ENCODE measurements at regions not wholly inside any gene's neighbourhood (a gene's known extent, or its start where the extent isn't known, plus 50 kb on each side); places are given as distances from the start of the nearest gene placed in this dataset.
"Not testable (repeated sequence)": the region's sequence is repeated elsewhere in the genome, so short reads cannot be mapped to it uniquely, and the experiment has no call there.

DNA sequence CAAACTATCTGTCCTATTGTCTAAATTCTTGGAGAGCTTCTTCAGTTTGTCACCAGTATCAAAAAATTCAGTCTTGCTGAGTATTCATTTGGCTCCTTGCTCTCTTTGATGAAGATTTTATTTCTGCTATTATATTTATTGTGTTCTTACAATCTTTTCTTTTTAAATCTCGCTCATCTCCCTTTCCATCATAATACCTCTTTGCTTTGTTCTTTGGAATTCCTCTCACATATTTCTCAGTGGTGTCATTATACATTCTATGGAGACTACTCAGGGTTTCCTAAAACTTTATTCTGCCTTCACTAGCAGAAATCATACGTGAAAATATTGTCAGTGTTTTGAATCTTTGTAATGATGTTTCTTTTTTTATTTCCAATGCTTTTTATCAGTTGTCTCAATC is 445.2 kb upstream of the ID4 start:
- no peak for DNase-seq
- no peak overlapping the region for H3K4me3 Mint-ChIP-seq
- H3K27ac Mint-ChIP-seq = no peak overlapping the region
- no peaks in the 10 kb centered on the region for H3K4me1 Mint-ChIP-seq
- H3K9me3 Mint-ChIP-seq = no peaks in the 10 kb centered on the region
- H3K27me3 Mint-ChIP-seq (ENCODE audit: low read depth, poor library complexity) = no peaks in the 10 kb centered on the region
- no peaks in the 10 kb centered on the region for H3K36me3 Mint-ChIP-seq (ENCODE audit: low read depth)
- TF ChIP-seq, protein P1, sequence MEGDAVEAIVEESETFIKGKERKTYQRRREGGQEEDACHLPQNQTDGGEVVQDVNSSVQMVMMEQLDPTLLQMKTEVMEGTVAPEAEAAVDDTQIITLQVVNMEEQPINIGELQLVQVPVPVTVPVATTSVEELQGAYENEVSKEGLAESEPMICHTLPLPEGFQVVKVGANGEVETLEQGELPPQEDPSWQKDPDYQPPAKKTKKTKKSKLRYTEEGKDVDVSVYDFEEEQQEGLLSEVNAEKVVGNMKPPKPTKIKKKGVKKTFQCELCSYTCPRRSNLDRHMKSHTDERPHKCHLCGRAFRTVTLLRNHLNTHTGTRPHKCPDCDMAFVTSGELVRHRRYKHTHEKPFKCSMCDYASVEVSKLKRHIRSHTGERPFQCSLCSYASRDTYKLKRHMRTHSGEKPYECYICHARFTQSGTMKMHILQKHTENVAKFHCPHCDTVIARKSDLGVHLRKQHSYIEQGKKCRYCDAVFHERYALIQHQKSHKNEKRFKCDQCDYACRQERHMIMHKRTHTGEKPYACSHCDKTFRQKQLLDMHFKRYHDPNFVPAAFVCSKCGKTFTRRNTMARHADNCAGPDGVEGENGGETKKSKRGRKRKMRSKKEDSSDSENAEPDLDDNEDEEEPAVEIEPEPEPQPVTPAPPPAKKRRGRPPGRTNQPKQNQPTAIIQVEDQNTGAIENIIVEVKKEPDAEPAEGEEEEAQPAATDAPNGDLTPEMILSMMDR (IDR thresholded peaks at IDR 0.05) = no peak

DNA sequence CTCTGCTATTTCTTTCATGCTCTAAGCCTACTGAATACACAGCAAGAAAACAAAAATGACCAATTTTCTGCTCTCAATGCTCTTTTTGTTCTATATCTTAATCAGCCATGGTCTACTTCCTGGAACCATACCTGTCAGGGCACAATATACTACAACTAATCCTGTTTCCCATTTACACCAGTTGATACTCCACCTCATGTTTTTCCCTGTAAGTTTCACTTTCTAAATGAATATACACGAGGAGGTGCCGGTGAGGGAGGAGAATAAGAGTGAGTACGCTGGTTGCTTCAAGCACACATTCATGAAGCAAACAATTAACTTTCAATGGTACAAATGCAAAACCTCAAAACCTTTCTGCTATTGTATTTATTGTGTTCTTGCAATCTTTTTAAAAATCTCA is 443.1 kb upstream of the ID4 start:
- TF ChIP-seq, protein P1 (IDR thresholded peaks at IDR 0.05) = no peak
- Mint-ChIP-seq H3K36me3 (ENCODE audit: low read depth) (no peaks in the 10 kb centered on the region), H3K9me3 (no peaks in the 10 kb centered on the region), H3K4me1 (no peaks in the 10 kb centered on the region), H3K27me3 (ENCODE audit: low read depth, poor library complexity) (no peaks in the 10 kb centered on the region), H3K4me3 (no peak overlapping the region), H3K27ac (no peak overlapping the region)
- no peak for DNase-seq

DNA sequence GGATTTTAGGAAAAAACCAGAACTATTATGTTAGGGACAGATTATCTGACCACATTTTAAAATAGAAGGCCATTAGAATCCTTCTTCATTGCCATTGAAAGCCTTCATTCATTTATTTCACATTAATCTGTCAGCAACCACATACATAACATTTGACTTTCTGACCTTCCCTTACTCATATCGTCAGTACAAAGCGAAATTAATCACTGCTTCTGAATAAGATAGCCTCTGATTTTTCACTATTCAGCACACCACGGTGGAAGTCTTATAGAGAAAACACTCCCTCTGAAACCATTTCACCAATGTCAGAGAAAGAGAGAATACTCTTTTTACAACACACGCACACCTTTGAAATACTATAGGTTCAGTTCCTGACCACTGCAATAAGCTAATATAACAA is 442.5 kb upstream of the ID4 start:
- H3K4me3 Mint-ChIP-seq = no peak overlapping the region
- H3K27me3 Mint-ChIP-seq (ENCODE audit: low read depth, poor library complexity) = no peaks in the 10 kb centered on the region
- H3K27ac Mint-ChIP-seq = no peak overlapping the region

DNA sequence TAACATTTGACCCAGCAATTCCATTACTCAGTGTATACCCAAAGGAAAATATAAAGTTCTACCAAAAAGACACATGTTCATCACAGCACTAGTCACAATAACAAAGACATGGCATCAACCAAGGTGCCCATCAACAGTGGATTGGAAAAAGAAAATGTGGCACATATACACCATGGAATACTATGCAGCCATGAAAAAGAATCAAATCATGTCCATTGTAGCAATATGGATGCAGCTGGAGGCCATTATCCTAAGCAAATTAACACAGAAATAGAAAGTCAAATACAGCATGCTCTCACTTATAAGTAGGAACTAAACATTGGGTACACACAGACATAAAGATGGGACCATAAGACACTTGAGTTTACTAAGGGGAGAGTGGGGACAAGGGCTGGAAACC is 441.9 kb upstream of the ID4 start:
- H3K4me3 Mint-ChIP-seq = no peak overlapping the region
- H3K36me3 Mint-ChIP-seq (ENCODE audit: low read depth) = no peaks in the 10 kb centered on the region
- no peak overlapping the region for H3K27ac Mint-ChIP-seq
- H3K4me1 Mint-ChIP-seq = no peaks in the 10 kb centered on the region
- H3K9me3 Mint-ChIP-seq = no peaks in the 10 kb centered on the region
- DNase-seq = no peak
- TF ChIP-seq, protein P1 (IDR thresholded peaks at IDR 0.05) = no peak
- no peaks in the 10 kb centered on the region for H3K27me3 Mint-ChIP-seq (ENCODE audit: low read depth, poor library complexity)

More for the DNA sequence above, 442.5 kb upstream of the ID4 start:
- TF ChIP-seq, protein P1 (IDR thresholded peaks at IDR 0.05) = no peak
- Mint-ChIP-seq H3K4me1 (no peaks in the 10 kb centered on the region), H3K36me3 (ENCODE audit: low read depth) (no peaks in the 10 kb centered on the region), H3K9me3 (no peaks in the 10 kb centered on the region)
- DNase-seq = no peak

DNA sequence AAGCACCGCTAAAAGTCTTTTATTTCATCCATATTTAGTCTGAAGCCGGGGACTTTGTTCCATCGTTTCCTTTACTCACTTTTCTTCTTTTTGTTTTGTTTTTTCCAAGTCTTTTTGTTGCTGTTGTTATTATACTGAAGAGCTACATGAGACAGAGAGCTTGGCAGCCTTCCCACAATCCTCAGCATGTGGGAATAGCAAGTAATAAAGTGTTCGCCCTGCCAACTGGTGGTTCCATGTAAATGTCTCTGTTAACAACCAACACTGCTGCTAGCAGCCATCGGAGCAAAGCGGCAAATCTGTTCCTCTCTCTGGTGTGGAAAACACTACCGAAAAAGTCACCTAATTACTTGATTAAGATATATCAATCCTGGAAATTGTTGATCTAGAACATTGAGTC is 437.8 kb upstream of the ID4 start:
- H3K27ac Mint-ChIP-seq = no peak overlapping the region
- no peaks in the 10 kb centered on the region for H3K4me1 Mint-ChIP-seq
- TF ChIP-seq, protein P1 (IDR thresholded peaks at IDR 0.05) = no peak
- peaks cover 17% of the 10 kb centered on the region for H3K9me3 Mint-ChIP-seq
- no peak for DNase-seq
- H3K27me3 Mint-ChIP-seq (ENCODE audit: low read depth, poor library complexity) = no peaks in the 10 kb centered on the region
- H3K4me3 Mint-ChIP-seq = no peak overlapping the region
- no peaks in the 10 kb centered on the region for H3K36me3 Mint-ChIP-seq (ENCODE audit: low read depth)

DNA sequence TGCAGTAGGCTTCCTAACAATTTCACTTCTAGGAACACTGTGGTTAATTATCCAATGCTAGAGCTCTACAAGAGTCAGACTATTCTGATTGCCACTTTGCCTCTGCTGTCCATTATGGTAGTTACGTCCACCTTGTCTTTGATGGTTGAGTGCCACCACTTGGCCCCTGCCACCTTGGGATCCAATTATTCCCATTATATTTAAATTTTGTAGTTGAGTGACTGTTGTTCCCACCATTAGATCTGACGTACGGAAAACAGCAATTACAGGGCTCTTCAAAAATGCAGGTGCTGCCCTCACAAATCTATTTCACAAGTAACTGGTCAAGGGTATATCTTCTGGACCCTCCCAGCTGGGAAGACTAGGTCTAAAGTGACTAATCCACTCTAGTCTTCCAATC is 432.3 kb upstream of the ID4 start:
- peaks cover 41% of the 10 kb centered on the region for H3K9me3 Mint-ChIP-seq
- H3K27ac Mint-ChIP-seq; DNase-seq; H3K4me3 Mint-ChIP-seq; H3K36me3 Mint-ChIP-seq (ENCODE audit: low read depth); H3K4me1 Mint-ChIP-seq; H3K27me3 Mint-ChIP-seq (ENCODE audit: low read depth, poor library complexity): not testable (repeated sequence)

All from nephron progenitor cell (in vitro differentiated cells).